Pancreas (tissue), 10 donors: ENCODE measurements at regions not wholly inside any gene's neighbourhood (a gene's known extent, or its start where the extent isn't known, plus 50 kb on each side); places are given as distances from the start of the nearest gene placed in this dataset.

Source experiments
- ATAC-seq, 4 donors: fragments of 200-7000 bp; cut with Tn5 transposase; one replicate each; pipeline versions ENCODE4 v1.8.0 to v1.9.1; 2020; ENCODE audit warnings: mild to moderate bottlenecking in 4 of 4, moderate library complexity in 4 of 4
- DNase-seq, 6 donors: peaks; one replicate each; pipeline ENCODE4 v3.0.0-alpha.2; 2020
- FAIRE-seq: peaks from 2 replicates; lab custom pipeline; 2012; peaks lifted over from hg19 to GRCh38; lab: Jason Lieb, UNC
- H3K27ac ChIP-seq, 4 donors: fragments of 200-600 bp; sonication (generic); 1 replicate in 3 of 4; 2 replicates in 1 of 4; pipeline versions ENCODE4 v1.5.0 to v1.8.0; 2020
- H3K27me3 ChIP-seq, 4 donors: fragments of 200-600 bp; one replicate each; pipeline ENCODE4 v1.8.0; 2021
- H3K36me3 ChIP-seq, 3 donors: fragments of 200-600 bp; sonication (generic) in 1 of 3; one replicate each; pipeline versions ENCODE4 v1.5.0 to v1.8.0; 2020 to 2021
- H3K4me1 ChIP-seq, 3 donors: fragments of 200-600 bp; one replicate each; pipeline ENCODE4 v1.8.0; 2021
- H3K4me3 ChIP-seq, 4 donors: fragments of 200-600 bp; sonication (generic) in 2 of 4; one replicate each; pipeline versions ENCODE4 v1.5.0 to v1.8.0; 2020 to 2021
- H3K9me3 ChIP-seq, 4 donors: fragments of 200-600 bp; one replicate each; pipeline ENCODE4 v1.8.0; 2021
- CTCF ChIP-seq, 4 donors: fragments of 200-600 bp; sonication (generic) in 3 of 4; IDR thresholded peaks; one replicate each; pipeline versions ENCODE4 v1.5.0 to v1.8.0; 2021; ENCODE audit warnings: antibody characterized with exemption in 4 of 4
- WGBS, 2 donors: extraction: QIAGEN DNeasy Blood & Tissue Kit; methylation state at CpG; one replicate each; pipeline ENCODE4 v1.1.7; 2013; 5-methylcytosine and 5-hydroxymethylcytosine counted together
- intact Hi-C, 3 donors: fragments of 100-400 bp; cut with DNase I; formaldehyde crosslinking; loops; one replicate each; pipeline versions ENCODE4 v1.11.1 to v1.14.2; 2022
- donor health status: healthy with polysubstance abuse.
- donor health status: DM: no; HTN: no; CAD: no; lungs with moderate emphysema.
- donor health status: DM: no; HTN: no; CAD: no.
- donor health status: control.
- donor health status: control.
- donor health status: Bipolar disorder and iron deficiency.
- donor health status: DM: yes; HTN: yes; CAD: no.
- donor health status: DM: no; HTN: no; CAD: no.
- donor health status: DM: no; HTN: no; CAD: no.
- donor health status: DM: yes; HTN: yes; CAD: no.

- no peak for TF ChIP-seq CTCF (IDR thresholded peaks at IDR 0.05)
- Histone ChIP-seq H3K27me3 (peaks cover 0 to 8% (median 0%) of the 10 kb centered on the region in 4 donors), H3K9me3 (no peaks in the 10 kb centered on the region), H3K27ac (no peak overlapping the region), H3K4me3 (no peak overlapping the region), H3K4me1 (no peaks in the 10 kb centered on the region), H3K36me3 (no peaks in the 10 kb centered on the region)
- DNase-seq = no peak
- ATAC-seq = no peak
- FAIRE-seq = no peak
- intact Hi-C loops = no loop called here
Observed at GRCh38 chr18:75482880-75483279, 55.4 kb upstream of the SMIM21 start.

- H3K27me3 ChIP-seq = no peaks in the 10 kb centered on the region
- FAIRE-seq (no peak), DNase-seq (no peak), ATAC-seq (no peak)
- no peaks in the 10 kb centered on the region for H3K36me3 ChIP-seq
- no peak for TF ChIP-seq CTCF (IDR thresholded peaks at IDR 0.05)
- WGBS, 2 donors = 78 to 86% methylated on average over 2 of the region's 2 CpGs
- no peaks in the 10 kb centered on the region for H3K9me3 ChIP-seq
- no peak overlapping the region for H3K27ac ChIP-seq
- no peaks in the 10 kb centered on the region for H3K4me1 ChIP-seq
- no peak overlapping the region for H3K4me3 ChIP-seq
- intact Hi-C loops = no loop called here
Observed at GRCh38 chr18:75480487-75480886, 53.0 kb upstream of the SMIM21 start.

GRCh38 chr18:75478996-75479880, 51.7 kb upstream of the SMIM21 start:
- intact Hi-C loops = no loop called here
- no peak overlapping the region for H3K4me3 ChIP-seq
- H3K27me3 ChIP-seq = no peaks in the 10 kb centered on the region
- no peaks in the 10 kb centered on the region for H3K36me3 ChIP-seq
- ATAC-seq (peak; percentile 70 to 95 (median 92)), DNase-seq (no peak), FAIRE-seq (peak; percentile 85)
- H3K9me3 ChIP-seq = no peaks in the 10 kb centered on the region
- peak; percentile 25 to 49 (median 34) for TF ChIP-seq CTCF (IDR thresholded peaks at IDR 0.05)
- H3K27ac ChIP-seq = no peak overlapping the region
- H3K4me1 ChIP-seq = no peaks in the 10 kb centered on the region
- 48 to 59% methylated on average over 8 of the region's 8 CpGs for WGBS, 2 donors

- Histone ChIP-seq H3K4me1 (no peaks in the 10 kb centered on the region), H3K9me3 (no peaks in the 10 kb centered on the region), H3K36me3 (no peaks in the 10 kb centered on the region), H3K27ac (no peak overlapping the region), H3K27me3 (no peaks in the 10 kb centered on the region), H3K4me3 (no peak overlapping the region)
- FAIRE-seq = no peak
- 64 to 70% methylated on average over 1 of the region's 1 CpG for WGBS, 2 donors
- ATAC-seq = peak in 3 of 4 donors; percentile 27 to 67 (median 34)
- no peak for TF ChIP-seq CTCF (IDR thresholded peaks at IDR 0.05)
- no peak for DNase-seq
- intact Hi-C loops = no loop called here
Observed at GRCh38 chr18:75477900-75478299, 50.4 kb upstream of the SMIM21 start.
